Lower leg skin (tissue), 3 donors: ENCODE measurements at regions not wholly inside any gene's neighbourhood (a gene's known extent, or its start where the extent isn't known, plus 50 kb on each side); places are given as distances from the start of the nearest gene placed in this dataset.

Experiments used
- CTCF ChIP-seq, 3 donors: fragments of 450-650 bp; IDR thresholded peaks; one replicate each; pipeline ENCODE4 v1.5.1; 2016; ENCODE audit warnings: antibody characterized with exemption in 3 of 3, mild to moderate bottlenecking in 3 of 3, moderate library complexity in 2 of 3
- POLR2A ChIP-seq, 2 donors: fragments of 450-650 bp; IDR thresholded peaks; one replicate each; pipeline ENCODE4 v1.6.1; 2016 to 2017; ENCODE audit warnings: antibody characterized with exemption in 2 of 2, mild to moderate bottlenecking in 1 of 2, moderate library complexity in 1 of 2

- TF ChIP-seq CTCF (IDR thresholded peaks at IDR 0.05) (no peak), POLR2A (IDR thresholded peaks at IDR 0.05) (no peak)
These were observed 91.3 kb upstream of the KCTD7 start for GRCh38 chr7:66537380-66537779.
